GM13977 (cell line): ENCODE measurements at regions not wholly inside any gene's neighbourhood (a gene's known extent, or its start where the extent isn't known, plus 50 kb on each side); places are given as distances from the start of the nearest gene placed in this dataset.
"Not testable (repeated sequence)": the region's sequence is repeated elsewhere in the genome, so short reads cannot be mapped to it uniquely, and the experiment has no call there.

ENCODE experiments used
- DNase-seq: peaks from one replicate; pipeline ENCODE4 v3.0.0; 2012; ENCODE audit warnings: low spot score
- CTCF ChIP-seq: IDR thresholded peaks from 2 replicates; pipeline ENCODE4 v1.5.1; 2012; ENCODE audit warnings: mild to moderate bottlenecking, control low read depth; ENCODE audit not compliant: insufficient read depth; ENCODE audit errors: extremely low read depth, missing control alignments
- in situ Hi-C: fragments of 300-500 bp; cut with MboI; formaldehyde crosslinking; loops from one replicate; pipeline ENCODE4 v1.12.0; 2022; ENCODE audit warnings: low sequenced_read_pairs, low pct_unique_long_range_greater_than_20kb, mixed read lengths, inconsistent platforms; ENCODE audit not compliant: unreplicated experiment

- DNase-seq: no peak
- in situ Hi-C loops: no loop called here
- no peak for TF ChIP-seq CTCF
Observed at GRCh38 chr10:22810643-22811465, 96.5 kb upstream of the PIP4K2A start.

GRCh38 chr10:22807238-22807637 lies 92.9 kb upstream of the PIP4K2A start:
- no peak for TF ChIP-seq CTCF
- in situ Hi-C loops: no loop called here
- DNase-seq: no peak

- TF ChIP-seq CTCF: no peak
- in situ Hi-C loops: no loop called here
- no peak for DNase-seq
Observed at GRCh38 chr10:22805304-22805703, 90.9 kb upstream of the PIP4K2A start.

- no peak for DNase-seq
- in situ Hi-C loops: no loop called here
- TF ChIP-seq CTCF: no peak
Observed at GRCh38 chr10:22803261-22803885, 89.0 kb upstream of the PIP4K2A start.

GRCh38 chr10:22801785-22802184 lies 87.4 kb upstream of the PIP4K2A start:
- in situ Hi-C loops: no loop called here
- no peak for TF ChIP-seq CTCF
- no peak for DNase-seq

- in situ Hi-C loops, DNase-seq: not testable (repeated sequence)
Observed at GRCh38 chr10:22797796-22798195, 83.4 kb upstream of the PIP4K2A start.

- no peak for TF ChIP-seq CTCF
- in situ Hi-C loops: no loop called here
- DNase-seq: no peak
Observed at GRCh38 chr10:22795546-22795945, 81.2 kb upstream of the PIP4K2A start.
